ENCODE measurements at regions not wholly inside any gene's neighbourhood (a gene's known extent, or its start where the extent isn't known, plus 50 kb on each side); places are given as distances from the start of the nearest gene placed in this dataset.

DNA sequence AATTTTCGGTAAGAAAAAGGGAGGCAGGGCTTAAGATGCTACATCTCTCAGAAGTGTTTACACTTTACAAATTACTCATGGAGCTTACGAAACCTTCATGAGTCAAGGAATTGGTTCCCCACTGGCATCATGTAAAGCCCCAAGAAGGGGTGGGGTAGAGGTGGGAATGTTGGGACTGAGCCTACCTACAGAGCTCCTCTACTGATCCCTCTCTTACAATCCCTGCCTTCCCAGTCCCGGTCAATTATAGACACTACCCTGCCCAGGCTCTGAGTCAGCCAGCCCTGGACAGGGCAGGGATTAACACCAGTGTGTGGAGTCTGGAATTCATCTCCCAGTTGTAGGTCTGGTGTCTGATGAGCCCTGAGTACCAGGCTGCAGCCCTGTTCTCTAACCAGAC is 248.9 kb downstream of the PAX3 start:
- Histone ChIP-seq H3K9ac (ENCODE audit: low read length) (no peak overlapping the region), H4K20me1 (ENCODE audit: insufficient read depth, low read length) (no peaks in the 10 kb centered on the region), H3K4me3 (ENCODE audit: low read depth, low read length, poor library complexity, severe bottlenecking) (no peak overlapping the region), H3F3A (ENCODE audit: insufficient read depth, low read length) (no peaks in the 10 kb centered on the region), H3K79me2 (ENCODE audit: insufficient read depth, low read length) (no peaks in the 10 kb centered on the region), H3K4me2 (ENCODE audit: low read length) (no peak overlapping the region), H3K36me3 (ENCODE audit: insufficient read depth, low read length) (no peaks in the 10 kb centered on the region), H2AFZ (ENCODE audit: low read length) (no peak overlapping the region), H3K9me2 (ENCODE audit: low read depth, low read length) (no peaks in the 10 kb centered on the region), H3K27ac (ENCODE audit: low read depth, low read length, poor library complexity, severe bottlenecking) (no peak overlapping the region), H3K9me3 (ENCODE audit: low read length) (no peaks in the 10 kb centered on the region), H3K4me1 (ENCODE audit: insufficient read depth, low read length, severe bottlenecking) (no peaks in the 10 kb centered on the region), H3K27me3 (ENCODE audit: insufficient read depth, low read length) (no peaks in the 10 kb centered on the region)
- TF ChIP-seq EZH2 (IDR thresholded peaks at IDR 0.05; ENCODE audit: borderline replicate concordance, low read length): no peak
- TF ChIP-seq, protein P1, sequence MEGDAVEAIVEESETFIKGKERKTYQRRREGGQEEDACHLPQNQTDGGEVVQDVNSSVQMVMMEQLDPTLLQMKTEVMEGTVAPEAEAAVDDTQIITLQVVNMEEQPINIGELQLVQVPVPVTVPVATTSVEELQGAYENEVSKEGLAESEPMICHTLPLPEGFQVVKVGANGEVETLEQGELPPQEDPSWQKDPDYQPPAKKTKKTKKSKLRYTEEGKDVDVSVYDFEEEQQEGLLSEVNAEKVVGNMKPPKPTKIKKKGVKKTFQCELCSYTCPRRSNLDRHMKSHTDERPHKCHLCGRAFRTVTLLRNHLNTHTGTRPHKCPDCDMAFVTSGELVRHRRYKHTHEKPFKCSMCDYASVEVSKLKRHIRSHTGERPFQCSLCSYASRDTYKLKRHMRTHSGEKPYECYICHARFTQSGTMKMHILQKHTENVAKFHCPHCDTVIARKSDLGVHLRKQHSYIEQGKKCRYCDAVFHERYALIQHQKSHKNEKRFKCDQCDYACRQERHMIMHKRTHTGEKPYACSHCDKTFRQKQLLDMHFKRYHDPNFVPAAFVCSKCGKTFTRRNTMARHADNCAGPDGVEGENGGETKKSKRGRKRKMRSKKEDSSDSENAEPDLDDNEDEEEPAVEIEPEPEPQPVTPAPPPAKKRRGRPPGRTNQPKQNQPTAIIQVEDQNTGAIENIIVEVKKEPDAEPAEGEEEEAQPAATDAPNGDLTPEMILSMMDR (IDR thresholded peaks at IDR 0.05; ENCODE audit: low read length): no peak

DNA sequence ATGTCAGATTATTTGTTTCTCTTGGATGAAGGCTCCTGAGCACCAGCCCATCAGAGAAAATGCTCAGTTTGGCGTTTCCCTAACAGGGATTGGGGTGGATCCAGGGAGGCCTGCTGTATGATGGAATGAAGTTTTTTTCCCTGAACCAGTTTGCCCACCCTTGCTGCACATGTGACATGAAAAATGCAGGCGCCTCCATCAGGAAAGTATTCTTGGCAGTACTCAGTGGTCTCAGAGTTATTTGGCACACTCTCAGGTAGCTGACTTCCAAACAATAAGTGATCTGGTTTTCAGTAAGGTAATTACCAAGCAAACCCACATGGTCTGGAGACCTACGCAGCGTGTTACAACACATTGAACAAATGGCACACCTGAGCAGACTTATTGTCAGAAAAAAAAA is 254.9 kb downstream of the PAX3 start:
- Histone ChIP-seq H3K9ac (ENCODE audit: low read length) (no peak overlapping the region), H3K4me2 (ENCODE audit: low read length) (no peak overlapping the region), H3K27ac (ENCODE audit: low read depth, low read length, poor library complexity, severe bottlenecking) (no peak overlapping the region), H3K9me3 (ENCODE audit: low read length) (no peaks in the 10 kb centered on the region), H3K79me2 (ENCODE audit: insufficient read depth, low read length) (no peaks in the 10 kb centered on the region), H3F3A (ENCODE audit: insufficient read depth, low read length) (no peaks in the 10 kb centered on the region), H3K27me3 (ENCODE audit: insufficient read depth, low read length) (no peaks in the 10 kb centered on the region), H3K36me3 (ENCODE audit: insufficient read depth, low read length) (no peaks in the 10 kb centered on the region), H3K4me3 (ENCODE audit: low read depth, low read length, poor library complexity, severe bottlenecking) (no peak overlapping the region), H2AFZ (ENCODE audit: low read length) (no peak overlapping the region), H3K9me2 (ENCODE audit: low read depth, low read length) (no peaks in the 10 kb centered on the region), H4K20me1 (ENCODE audit: insufficient read depth, low read length) (no peaks in the 10 kb centered on the region), H3K4me1 (ENCODE audit: insufficient read depth, low read length, severe bottlenecking) (no peaks in the 10 kb centered on the region)
- TF ChIP-seq, protein P1 (IDR thresholded peaks at IDR 0.05; ENCODE audit: low read length): no peak
- TF ChIP-seq EZH2 (IDR thresholded peaks at IDR 0.05; ENCODE audit: borderline replicate concordance, low read length): no peak

DNA sequence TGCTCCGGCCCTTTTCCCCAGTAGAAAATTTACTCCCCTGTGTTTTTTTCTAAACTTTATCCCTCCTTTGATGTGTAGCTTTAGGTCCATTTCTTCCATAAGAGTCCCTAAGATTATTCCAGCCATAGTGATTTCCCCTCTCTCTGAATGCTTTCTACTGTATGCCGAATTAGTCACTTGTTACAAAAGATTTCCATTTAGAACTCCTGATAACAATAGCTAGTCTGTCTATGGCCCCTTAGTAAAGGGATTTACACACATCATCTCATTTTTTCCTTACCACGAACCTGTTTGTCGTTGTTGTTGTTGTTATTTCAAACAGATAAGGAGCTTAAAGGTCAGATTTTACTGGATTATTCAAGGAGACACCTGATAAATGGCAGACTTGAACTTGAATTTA is 256.1 kb downstream of the PAX3 start:
- Histone ChIP-seq H3K9me3 (ENCODE audit: low read length) (no peaks in the 10 kb centered on the region), H3K79me2 (ENCODE audit: insufficient read depth, low read length) (no peaks in the 10 kb centered on the region), H3F3A (ENCODE audit: insufficient read depth, low read length) (no peaks in the 10 kb centered on the region), H3K9me2 (ENCODE audit: low read depth, low read length) (no peaks in the 10 kb centered on the region), H3K27me3 (ENCODE audit: insufficient read depth, low read length) (no peaks in the 10 kb centered on the region), H3K36me3 (ENCODE audit: insufficient read depth, low read length) (no peaks in the 10 kb centered on the region), H3K4me2 (ENCODE audit: low read length) (no peak overlapping the region), H3K4me3 (ENCODE audit: low read depth, low read length, poor library complexity, severe bottlenecking) (no peak overlapping the region), H3K4me1 (ENCODE audit: insufficient read depth, low read length, severe bottlenecking) (no peaks in the 10 kb centered on the region), H3K27ac (ENCODE audit: low read depth, low read length, poor library complexity, severe bottlenecking) (no peak overlapping the region), H2AFZ (ENCODE audit: low read length) (no peak overlapping the region), H4K20me1 (ENCODE audit: insufficient read depth, low read length) (no peaks in the 10 kb centered on the region), H3K9ac (ENCODE audit: low read length) (no peak overlapping the region)
- TF ChIP-seq, protein P1 (IDR thresholded peaks at IDR 0.05; ENCODE audit: low read length): no peak
- TF ChIP-seq EZH2 (IDR thresholded peaks at IDR 0.05; ENCODE audit: borderline replicate concordance, low read length): no peak
